ENCODE measurements at regions not wholly inside any gene's neighbourhood (a gene's known extent, or its start where the extent isn't known, plus 50 kb on each side); places are given as distances from the start of the nearest gene placed in this dataset.

DNA sequence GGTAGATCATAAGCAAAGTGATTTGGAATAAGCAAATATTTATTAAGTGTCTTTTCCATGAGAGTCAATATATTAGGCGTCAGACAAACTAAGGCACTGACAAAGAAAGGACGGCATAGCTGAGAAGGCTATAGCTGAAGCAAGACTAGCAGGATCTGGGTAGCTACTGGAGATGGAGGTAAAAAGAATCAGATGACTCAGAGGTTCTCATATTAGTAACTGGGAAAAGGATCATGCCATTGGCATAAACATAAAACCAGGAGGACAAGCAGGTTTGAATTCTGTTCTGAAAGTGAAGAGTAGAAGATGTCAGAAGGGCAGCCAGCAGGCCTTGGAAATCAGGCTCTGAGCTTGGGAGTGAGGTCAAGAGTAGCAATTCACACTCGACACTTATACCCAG, 531.9 kb downstream of the PTPRC start:
- TF ChIP-seq POLR2A (IDR thresholded peaks at IDR 0.05), result no peak
- TF ChIP-seq, protein P1, sequence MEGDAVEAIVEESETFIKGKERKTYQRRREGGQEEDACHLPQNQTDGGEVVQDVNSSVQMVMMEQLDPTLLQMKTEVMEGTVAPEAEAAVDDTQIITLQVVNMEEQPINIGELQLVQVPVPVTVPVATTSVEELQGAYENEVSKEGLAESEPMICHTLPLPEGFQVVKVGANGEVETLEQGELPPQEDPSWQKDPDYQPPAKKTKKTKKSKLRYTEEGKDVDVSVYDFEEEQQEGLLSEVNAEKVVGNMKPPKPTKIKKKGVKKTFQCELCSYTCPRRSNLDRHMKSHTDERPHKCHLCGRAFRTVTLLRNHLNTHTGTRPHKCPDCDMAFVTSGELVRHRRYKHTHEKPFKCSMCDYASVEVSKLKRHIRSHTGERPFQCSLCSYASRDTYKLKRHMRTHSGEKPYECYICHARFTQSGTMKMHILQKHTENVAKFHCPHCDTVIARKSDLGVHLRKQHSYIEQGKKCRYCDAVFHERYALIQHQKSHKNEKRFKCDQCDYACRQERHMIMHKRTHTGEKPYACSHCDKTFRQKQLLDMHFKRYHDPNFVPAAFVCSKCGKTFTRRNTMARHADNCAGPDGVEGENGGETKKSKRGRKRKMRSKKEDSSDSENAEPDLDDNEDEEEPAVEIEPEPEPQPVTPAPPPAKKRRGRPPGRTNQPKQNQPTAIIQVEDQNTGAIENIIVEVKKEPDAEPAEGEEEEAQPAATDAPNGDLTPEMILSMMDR (IDR thresholded peaks at IDR 0.05 in 4 of 5, conservative IDR thresholded peaks at IDR 0.05 in 1 of 5), result no peak

Data from gastrocnemius medialis (tissue), 4 donors.